RWPE1 (cell line): ENCODE measurements at regions not wholly inside any gene's neighbourhood (a gene's known extent, or its start where the extent isn't known, plus 50 kb on each side); places are given as distances from the start of the nearest gene placed in this dataset.

Experiments used
- CTCF ChIA-PET: fragments of 350-600 bp; sonication (Branson Sonifier 250); formaldehyde crosslinking; extraction: SDS; loops from one replicate; lab custom pipeline; 2021; lab: Yijun Ruan, JAX
- POLR2A ChIA-PET: fragments of 400-600 bp; formaldehyde crosslinking; extraction: SDS; loops from one replicate; lab custom pipeline; 2020; ENCODE audit warnings: antibody characterized with exemption; ENCODE audit not compliant: low non-redundant PET; lab: Yijun Ruan, JAX
- DNase-seq: peaks from one replicate; pipeline ENCODE4 v3.0.0; 2012; ENCODE audit warnings: low spot score
- H3K27ac ChIP-seq: fragments of 450-650 bp; 2 replicates; pipeline ENCODE4 v1.5.1; 2017
- CTCF ChIP-seq: fragments of 450-650 bp; conservative IDR thresholded peaks from 2 replicates; pipeline ENCODE4 v1.5.1; 2017; ENCODE audit warnings: low read depth, mild to moderate bottlenecking

- POLR2A ChIA-PET = no interaction called here
- no peak for TF ChIP-seq CTCF
- DNase-seq = no peak
- no peak overlapping the region for H3K27ac ChIP-seq
- CTCF ChIA-PET = interaction anchor here (0.5 to 0.6 kb wide), 2 partner anchors 7 to 34 kb away, joined by 3 to 4 read pairs; no protein-coding TSS in a partner anchor
Observed at GRCh38 chr16:80233097-80233835, 307.5 kb upstream of the DYNLRB2 start.

DNA sequence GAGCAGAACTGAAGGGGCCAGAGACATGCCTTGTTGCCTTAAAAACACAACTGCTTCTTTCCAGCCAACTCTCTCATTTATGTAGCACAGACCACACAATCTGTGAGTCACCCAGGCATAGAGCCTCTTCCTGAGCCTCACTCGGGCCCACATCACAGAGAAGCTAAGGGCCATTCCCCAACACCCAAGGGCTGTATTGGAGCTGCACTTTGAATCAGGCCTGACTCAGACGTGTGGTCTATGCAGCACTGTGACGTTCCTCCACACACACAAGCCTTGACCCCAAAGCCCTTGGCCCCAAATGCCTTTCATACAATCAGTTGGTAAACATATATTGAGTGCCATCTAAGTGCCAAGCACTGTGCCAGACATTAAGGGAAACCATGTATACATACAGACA is 308.9 kb upstream of the DYNLRB2 start:
- H3K27ac ChIP-seq = no peak overlapping the region
- POLR2A ChIA-PET = no interaction called here

GRCh38 chr16:80231121-80231520 is 309.7 kb upstream of the DYNLRB2 start:
- no peak overlapping the region for H3K27ac ChIP-seq
- no peak for DNase-seq
- no peak for TF ChIP-seq CTCF
- CTCF ChIA-PET = interaction anchor here (0.6 kb wide), 1 partner anchor 1413 kb away, joined by 3 read pairs; no protein-coding TSS in a partner anchor
- POLR2A ChIA-PET = no interaction called here

More for the DNA sequence above, 308.9 kb upstream of the DYNLRB2 start:
- CTCF ChIA-PET = interaction anchor here (0.5 kb wide), 1 partner anchor 1676 kb away, joined by 3 read pairs; no protein-coding TSS in a partner anchor
- DNase-seq = peak; percentile 6
- TF ChIP-seq CTCF = no peak

DNA sequence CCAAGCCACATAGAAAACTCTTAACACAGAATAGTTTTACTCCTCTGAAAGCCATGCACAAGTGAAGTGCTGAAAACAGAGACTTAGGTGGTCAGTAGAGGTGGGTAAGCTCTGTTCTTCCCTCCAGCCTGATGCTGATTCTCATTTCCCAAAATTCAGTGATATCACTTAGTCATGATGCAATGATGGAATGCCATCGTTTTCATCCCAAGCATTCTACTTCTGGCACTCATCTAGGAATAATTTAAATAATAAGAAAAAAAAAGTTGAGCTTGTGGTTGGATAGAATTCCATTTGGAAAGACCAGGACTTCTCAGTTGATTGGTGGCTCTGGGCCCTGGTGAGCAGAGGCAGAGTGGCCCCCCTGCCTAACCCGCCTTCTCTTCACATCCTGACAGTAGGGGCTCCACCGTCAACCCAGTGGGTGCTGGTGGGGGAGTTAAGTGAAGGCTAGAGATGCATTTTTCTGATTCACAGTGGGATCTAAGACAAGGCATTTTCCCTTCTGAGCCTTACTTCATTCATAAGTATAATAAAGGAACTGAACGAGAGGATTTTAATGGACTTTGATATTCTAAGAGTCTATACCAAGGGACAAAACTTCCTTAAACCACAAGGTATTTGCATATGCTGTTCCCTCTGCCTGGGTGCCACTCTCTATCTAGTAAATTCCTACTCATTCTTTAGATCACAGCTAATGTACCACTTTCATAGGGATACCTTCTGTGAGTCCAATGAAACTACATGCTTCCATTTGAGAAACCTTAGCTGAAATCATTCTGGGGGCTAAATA is 310.3 kb upstream of the DYNLRB2 start:
- POLR2A ChIA-PET = no interaction called here
- DNase-seq = no peak
- CTCF ChIA-PET = interaction anchor here (0.6 kb wide), 2 partner anchors 826 to 1412 kb away, joined by 3 to 4 read pairs; no protein-coding TSS in a partner anchor
- TF ChIP-seq CTCF = no peak
- no peak overlapping the region for H3K27ac ChIP-seq

DNA sequence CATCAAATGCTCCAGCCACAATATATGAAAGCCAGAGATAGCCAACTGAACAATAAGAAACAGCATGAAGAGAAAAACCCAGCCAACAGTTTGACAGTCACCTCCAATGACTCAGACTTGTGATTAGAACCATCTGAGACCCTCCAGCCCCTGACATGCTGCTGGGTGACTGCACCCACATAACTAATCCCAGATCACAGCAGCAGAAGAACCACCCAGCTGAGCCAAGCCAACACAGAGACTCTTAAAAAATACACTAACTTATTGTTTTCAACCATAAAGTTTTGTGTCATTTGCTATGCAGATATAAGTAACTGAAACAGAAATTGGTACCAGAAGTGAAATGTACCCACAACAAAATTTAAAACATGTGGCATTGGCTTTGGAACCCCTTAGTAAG is 314.3 kb upstream of the DYNLRB2 start:
- H3K27ac ChIP-seq = no peak overlapping the region
- POLR2A ChIA-PET = no interaction called here
- DNase-seq = no peak
- CTCF ChIA-PET = no interaction called here
- no peak for TF ChIP-seq CTCF

DNA sequence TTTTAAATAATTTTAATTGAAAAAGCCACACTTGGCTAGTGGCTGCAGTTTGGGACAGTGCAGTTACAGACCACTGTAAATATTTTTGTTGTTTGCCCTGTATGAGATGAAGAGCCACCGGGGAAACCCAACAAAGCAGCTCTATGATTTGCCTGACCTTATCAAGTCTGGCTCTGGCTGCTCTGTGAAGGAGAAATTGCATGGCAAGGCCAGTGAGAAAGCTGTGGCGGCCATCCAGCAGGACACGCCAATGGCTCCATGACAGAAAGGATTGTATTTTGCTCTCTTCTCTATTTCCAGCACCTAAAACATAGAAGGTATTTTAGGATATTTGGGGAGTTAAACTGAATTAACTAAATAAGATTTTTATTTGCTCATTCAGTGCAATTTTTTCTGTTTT is 330.0 kb upstream of the DYNLRB2 start:
- CTCF ChIA-PET = no interaction called here
- POLR2A ChIA-PET = no interaction called here
- no peak for DNase-seq
- H3K27ac ChIP-seq = no peak overlapping the region
- TF ChIP-seq CTCF = no peak
